ENCODE measurements at regions not wholly inside any gene's neighbourhood (a gene's known extent, or its start where the extent isn't known, plus 50 kb on each side); places are given as distances from the start of the nearest gene placed in this dataset.

- TF ChIP-seq CTCF (conservative IDR thresholded peaks at IDR 0.05 in 1 of 2, IDR thresholded peaks at IDR 0.05 in 1 of 2; ENCODE audit: extremely low read depth in 1 of 2, insufficient read depth in 1 of 2, low read depth in 1 of 2, low read length in 2 of 2) (no peak), EZH2 (IDR thresholded peaks at IDR 0.05; ENCODE audit: borderline replicate concordance, low read length) (no peak)
These were observed 1038.4 kb downstream of the EPHA7 start for GRCh38 chr6:92380803-92381601.

Data from mammary epithelial cell (primary cell).